DND-41 (cell line): ENCODE measurements at regions not wholly inside any gene's neighbourhood (a gene's known extent, or its start where the extent isn't known, plus 50 kb on each side); places are given as distances from the start of the nearest gene placed in this dataset.

Experiments
- ATAC-seq: fragments of 200-7000 bp; cut with Tn5 transposase; 3 replicates; pipeline ENCODE4 v1.9.1; 2021; ENCODE audit warnings: low read depth; ENCODE audit not compliant: insufficient read depth
- DNase-seq: peaks from one replicate; pipeline ENCODE4 v3.0.0-alpha.2; 2020
- H2AFZ ChIP-seq: 2 replicates; pipeline ENCODE4 v1.6.0; 2012; ENCODE audit warnings: low read depth, low read length
- H3K27ac ChIP-seq: 2 replicates; pipeline ENCODE4 v1.5.1; 2012; ENCODE audit warnings: low read length, inconsistent platforms
- H3K27me3 ChIP-seq: fragments of 200-600 bp; sonication (generic); 2 replicates; pipeline ENCODE4 v1.6.0; 2012; ENCODE audit warnings: low read length, mild to moderate bottlenecking, inconsistent platforms; ENCODE audit not compliant: insufficient read depth, poor library complexity
- H3K36me3 ChIP-seq: 2 replicates; pipeline ENCODE4 v1.5.1; 2012; ENCODE audit warnings: low read length, inconsistent platforms; ENCODE audit not compliant: insufficient read depth
- H3K4me1 ChIP-seq: 2 replicates; pipeline ENCODE4 v1.5.1; 2012; ENCODE audit warnings: mild to moderate bottlenecking, low read length; ENCODE audit not compliant: insufficient read depth
- H3K4me2 ChIP-seq: 2 replicates; pipeline ENCODE4 v1.6.0; 2012; ENCODE audit warnings: mild to moderate bottlenecking, moderate library complexity, low read length, inconsistent platforms; ENCODE audit not compliant: insufficient read depth
- H3K4me3 ChIP-seq, 2 experiments: fragments of 200-600 bp in 1 of 2; shearing (Covaris generic) in 1 of 2; 2 replicates each; pipeline ENCODE4 v1.5.1; 2012 to 2016; ENCODE audit warnings: inconsistent platforms in 2 of 2, low read length in 2 of 2, mild to moderate bottlenecking in 2 of 2, low read depth in 1 of 2, moderate library complexity in 1 of 2
- H3K79me2 ChIP-seq: 2 replicates; pipeline ENCODE4 v1.6.0; 2012; ENCODE audit warnings: low read length, inconsistent platforms; ENCODE audit not compliant: insufficient read depth
- H3K9ac ChIP-seq: 2 replicates; pipeline ENCODE4 v1.6.0; 2012; ENCODE audit warnings: low read depth, mild to moderate bottlenecking, inconsistent platforms, low read length, moderate library complexity
- H3K9me3 ChIP-seq: 2 replicates; pipeline ENCODE4 v1.5.1; 2012; ENCODE audit warnings: low read length, moderate library complexity, mild to moderate bottlenecking, inconsistent platforms; ENCODE audit not compliant: insufficient read depth, severe bottlenecking
- H4K20me1 ChIP-seq: 2 replicates; pipeline ENCODE4 v1.6.0; 2012; ENCODE audit warnings: low read length; ENCODE audit not compliant: insufficient read depth
- CTCF ChIP-seq: IDR thresholded peaks from 2 replicates; pipeline ENCODE4 v1.5.1; 2012; ENCODE audit warnings: borderline replicate concordance, low read length, moderate library complexity, mild to moderate bottlenecking; ENCODE audit not compliant: poor library complexity, severe bottlenecking; ENCODE audit errors: extremely low read depth
- EZH2 ChIP-seq: IDR thresholded peaks from 3 replicates; pipeline ENCODE4 v1.6.1; 2012; ENCODE audit warnings: borderline replicate concordance, low read depth, mild to moderate bottlenecking, moderate library complexity, low read length, inconsistent platforms; ENCODE audit not compliant: severe bottlenecking

GRCh38 chr12:107487011-107487680 lies 198.5 kb upstream of the PWP1 start:
- Histone ChIP-seq H3K36me3 (no peaks in the 10 kb centered on the region), H3K4me1 (no peaks in the 10 kb centered on the region), H3K9me3 (no peaks in the 10 kb centered on the region), H3K27ac (no peak overlapping the region), H3K27me3 (no peaks in the 10 kb centered on the region), H3K79me2 (no peaks in the 10 kb centered on the region), H4K20me1 (no peaks in the 10 kb centered on the region; the same call in 1 of the 2 replicates), H3K9ac (no peak overlapping the region), H3K4me3 (no peak overlapping the region), H3K4me2 (no peak overlapping the region), H2AFZ (no peak overlapping the region)
- ATAC-seq (no peak), DNase-seq (no peak)
- no peak for TF ChIP-seq CTCF
- no peak for TF ChIP-seq EZH2

GRCh38 chr12:107488666-107489065 lies 196.9 kb upstream of the PWP1 start:
- Histone ChIP-seq H3K4me1 (no peaks in the 10 kb centered on the region), H3K27me3 (no peaks in the 10 kb centered on the region), H3K36me3 (no peaks in the 10 kb centered on the region), H3K79me2 (no peaks in the 10 kb centered on the region), H3K4me3 (no peak overlapping the region), H3K9me3 (no peaks in the 10 kb centered on the region), H3K9ac (no peak overlapping the region), H2AFZ (no peak overlapping the region), H4K20me1 (no peaks in the 10 kb centered on the region; the same call in 1 of the 2 replicates), H3K4me2 (no peak overlapping the region), H3K27ac (no peak overlapping the region)
- no peak for TF ChIP-seq CTCF
- TF ChIP-seq EZH2 = no peak
- ATAC-seq (no peak), DNase-seq (no peak)

- no peak overlapping the region for H2AFZ ChIP-seq
- H3K79me2 ChIP-seq = no peaks in the 10 kb centered on the region
- H3K27ac ChIP-seq = no peak overlapping the region
- no peak for DNase-seq
- no peaks in the 10 kb centered on the region for H3K27me3 ChIP-seq
- no peaks in the 10 kb centered on the region for H4K20me1 ChIP-seq
- ATAC-seq = no peak
- no peaks in the 10 kb centered on the region for H3K4me1 ChIP-seq
- H3K9ac ChIP-seq = no peak overlapping the region
- H3K4me2 ChIP-seq = no peak overlapping the region
- no peak overlapping the region for H3K4me3 ChIP-seq
- TF ChIP-seq EZH2 = no peak
- TF ChIP-seq CTCF = no peak
- H3K9me3 ChIP-seq = no peaks in the 10 kb centered on the region
- no peaks in the 10 kb centered on the region for H3K36me3 ChIP-seq
These were observed 195.6 kb upstream of the PWP1 start for GRCh38 chr12:107490010-107490409.
